HG02798 (cell line): ENCODE measurements at regions not wholly inside any gene's neighbourhood (a gene's known extent, or its start where the extent isn't known, plus 50 kb on each side); places are given as distances from the start of the nearest gene placed in this dataset.

ENCODE experiments used
- ATAC-seq: cut with Tn5 transposase; IDR thresholded peaks from one replicate; pipeline ENCODE4 v1.9.1; 2021; ENCODE audit warnings: mild to moderate bottlenecking; ENCODE audit not compliant: unreplicated experiment, poor library complexity

DNA sequence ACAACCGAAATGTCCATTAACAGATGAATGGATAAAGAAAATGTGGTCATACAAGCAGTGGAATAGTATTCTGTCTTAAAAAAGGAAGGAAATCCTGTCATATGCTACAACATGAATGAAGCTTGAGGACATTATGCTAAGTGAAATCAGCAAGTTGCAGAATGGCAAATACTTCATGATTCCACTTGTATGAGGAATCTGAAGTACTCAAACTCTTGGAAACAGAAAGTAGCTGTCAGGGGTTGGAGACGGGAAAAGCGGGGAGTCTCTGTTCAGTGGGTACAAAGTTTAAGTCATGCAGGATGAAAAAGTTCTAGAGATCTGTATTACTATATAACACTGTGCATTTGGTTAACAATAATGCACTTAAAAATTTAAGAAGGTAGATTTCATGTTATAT lies 209.0 kb upstream of the SIX2 start:
- ATAC-seq = no peak

DNA sequence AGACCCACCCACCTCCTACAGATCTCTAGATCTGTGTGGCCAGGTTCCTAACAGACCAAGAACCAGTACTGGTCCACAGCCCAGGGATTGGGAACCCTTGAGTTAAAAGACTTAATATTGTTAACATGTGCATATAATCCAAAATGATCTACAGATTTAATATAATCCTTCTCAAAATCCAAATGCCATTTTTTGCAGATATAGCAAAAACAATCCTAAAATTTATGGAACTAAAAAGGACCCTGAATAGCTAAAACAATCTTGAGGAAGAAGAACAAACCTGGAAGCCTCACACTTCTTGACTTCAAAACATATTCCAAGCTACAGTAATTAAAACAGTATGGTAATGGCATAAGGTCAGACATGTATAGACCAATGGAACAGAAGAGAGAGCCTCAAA lies 206.9 kb upstream of the SIX2 start:
- ATAC-seq = no peak

DNA sequence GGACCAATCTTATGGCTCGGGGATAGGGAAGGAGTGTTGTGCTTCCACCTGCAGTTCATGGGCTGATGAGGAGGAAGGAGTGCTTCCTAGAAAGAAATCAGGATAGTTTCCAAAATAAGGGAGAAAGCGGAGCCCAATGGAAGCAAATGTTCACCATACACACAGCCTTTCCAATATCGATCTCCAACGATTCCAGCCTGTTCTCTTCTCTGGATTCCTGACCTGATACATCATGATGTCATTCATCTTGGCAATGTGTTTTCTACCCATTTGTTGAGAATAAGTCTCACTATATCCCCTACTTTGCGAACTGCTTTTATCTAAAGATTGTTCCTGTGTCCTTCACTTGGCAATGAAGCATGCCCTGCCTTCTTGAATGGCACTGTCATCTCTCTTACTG lies 205.3 kb upstream of the SIX2 start:
- no peak for ATAC-seq

DNA sequence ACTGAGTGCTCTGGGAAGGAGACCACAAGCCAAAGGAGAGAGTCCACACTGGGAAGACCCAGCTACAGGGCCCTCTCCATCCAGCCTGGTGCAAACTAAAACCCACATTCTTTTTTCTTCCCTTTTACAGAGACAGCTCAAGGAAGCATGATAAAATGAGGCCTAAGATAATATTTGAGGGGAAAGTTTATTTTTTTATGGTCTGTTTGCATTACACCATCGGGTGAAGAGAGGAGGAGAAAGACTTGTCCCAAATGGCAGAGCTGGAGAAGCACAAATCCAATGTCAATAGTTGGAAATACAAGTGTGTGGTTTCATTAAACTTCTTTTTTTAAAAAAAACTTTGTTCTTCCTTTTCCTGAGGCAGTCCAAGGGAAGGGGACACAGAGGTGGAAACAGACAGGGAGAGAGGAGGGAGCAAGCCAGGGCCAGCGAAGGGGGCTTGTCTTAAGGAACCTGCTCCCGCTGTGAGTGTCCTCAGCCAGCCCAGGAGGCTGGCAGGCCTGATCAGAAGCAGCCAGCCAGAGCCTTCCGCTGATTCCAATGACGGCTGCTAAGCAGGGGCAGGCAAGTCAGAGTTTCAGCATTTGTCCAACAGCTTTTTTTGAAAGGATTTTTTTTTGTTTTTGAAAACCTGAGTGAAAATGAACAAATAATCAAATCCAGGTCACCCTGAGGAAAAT lies 203.8 kb upstream of the SIX2 start:
- ATAC-seq = no peak

DNA sequence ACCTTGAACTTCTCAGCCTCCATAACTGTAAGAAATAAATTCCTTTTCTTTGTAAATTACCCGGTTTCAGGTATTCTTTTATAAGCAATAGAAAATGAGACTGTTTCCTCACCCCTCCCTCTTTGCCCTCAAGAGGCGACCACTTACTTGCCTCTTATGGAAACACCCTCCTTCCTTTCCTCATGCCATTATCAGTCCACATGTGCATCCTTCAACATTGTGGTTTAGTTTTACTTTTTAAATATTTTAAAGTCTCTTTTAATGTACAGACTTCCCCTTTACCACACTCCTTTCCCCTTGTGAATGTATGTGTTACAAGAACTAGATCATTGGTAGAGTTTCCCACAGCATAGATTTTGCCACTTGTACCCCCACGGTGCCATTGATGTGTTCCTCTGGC lies 202.4 kb upstream of the SIX2 start:
- no peak for ATAC-seq

DNA sequence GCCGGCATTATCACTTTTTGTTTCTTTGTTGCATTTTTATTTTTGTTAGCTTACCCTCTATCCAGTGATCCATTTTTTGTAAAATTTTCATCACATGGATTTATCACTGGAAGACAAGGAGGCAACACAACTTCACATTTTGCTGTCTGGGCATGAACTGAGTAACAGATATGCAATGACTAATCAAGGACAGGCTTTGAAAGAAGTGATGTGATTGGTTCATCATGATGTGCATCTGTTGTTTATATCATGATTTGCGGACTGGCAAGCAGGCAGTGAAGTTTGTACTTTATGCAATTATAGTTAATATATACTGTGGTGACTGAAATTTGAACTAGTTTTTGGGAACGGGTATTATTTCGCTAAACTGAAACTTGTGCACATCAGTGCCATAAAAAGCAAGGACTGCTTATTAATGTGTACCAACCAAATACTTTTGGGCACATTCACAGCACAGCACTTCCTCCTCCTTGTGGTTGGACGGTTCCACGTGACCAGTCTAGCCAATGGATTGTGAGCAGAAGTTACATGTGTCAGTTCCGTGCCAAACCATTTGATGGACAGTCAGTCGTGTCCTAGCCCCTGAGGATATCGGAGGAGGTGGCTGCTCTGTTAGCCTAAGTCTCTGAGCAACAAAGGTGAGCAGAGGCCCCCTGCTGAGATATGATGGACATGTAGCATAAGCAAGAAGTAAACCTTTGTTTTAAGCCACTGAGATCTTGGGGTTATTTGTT lies 201.4 kb upstream of the SIX2 start:
- no peak for ATAC-seq

DNA sequence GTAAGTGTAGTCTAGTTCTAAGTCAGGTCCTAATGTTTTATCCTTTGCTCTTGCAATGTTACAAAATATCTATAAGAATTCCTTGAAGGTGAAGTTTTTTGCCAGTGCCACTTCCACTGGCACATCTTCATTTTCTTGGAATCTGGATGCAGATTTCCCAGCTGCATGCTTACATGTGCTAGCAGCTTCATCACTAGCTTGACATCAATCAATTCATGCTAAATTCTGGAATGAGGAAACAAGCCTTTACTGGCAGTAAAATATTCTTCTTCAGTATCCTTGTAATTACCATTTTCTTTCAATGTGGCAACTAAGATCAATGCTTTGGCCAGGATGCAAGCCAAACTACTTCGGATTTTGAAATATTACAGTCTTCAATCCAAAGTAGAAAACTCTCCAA lies 200.6 kb upstream of the SIX2 start:
- ATAC-seq = no peak

DNA sequence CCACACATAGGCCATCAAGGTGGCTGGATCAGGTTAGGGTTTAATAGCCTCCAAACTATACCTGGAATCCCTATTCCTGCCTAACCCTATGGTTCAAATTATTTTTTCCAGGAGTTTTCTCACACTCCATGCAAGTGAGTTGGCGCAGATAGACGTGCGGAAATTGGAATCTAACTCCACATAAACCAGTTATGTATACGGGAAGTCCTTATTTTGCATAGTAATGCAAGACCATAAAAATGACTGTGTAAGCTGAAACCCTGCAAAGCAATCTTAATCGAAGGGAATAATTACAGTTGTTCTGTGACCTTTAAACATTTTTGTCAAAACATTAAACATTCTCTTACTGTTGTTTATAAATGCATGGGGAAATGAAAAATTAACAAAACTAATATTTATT lies 200.1 kb upstream of the SIX2 start:
- ATAC-seq = no peak

DNA sequence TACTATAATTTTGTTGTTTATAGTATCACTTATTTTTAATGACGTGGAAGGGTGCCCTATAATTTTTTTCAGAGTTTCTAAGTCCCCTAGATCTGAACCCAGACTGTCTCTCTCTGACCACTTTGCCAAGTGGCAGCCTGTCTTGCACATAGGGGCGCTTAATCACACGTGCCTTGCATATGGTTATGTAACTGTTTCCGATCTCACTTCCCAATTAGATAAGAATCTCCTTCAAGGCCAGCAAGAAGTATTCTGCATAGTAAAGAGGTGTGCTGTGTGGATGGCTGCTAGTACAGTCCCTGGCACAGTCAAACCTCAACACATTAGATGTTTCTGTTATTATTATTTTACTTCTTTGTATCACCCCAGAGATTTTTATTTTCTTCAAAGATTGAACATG lies 197.8 kb upstream of the SIX2 start:
- no peak for ATAC-seq

DNA sequence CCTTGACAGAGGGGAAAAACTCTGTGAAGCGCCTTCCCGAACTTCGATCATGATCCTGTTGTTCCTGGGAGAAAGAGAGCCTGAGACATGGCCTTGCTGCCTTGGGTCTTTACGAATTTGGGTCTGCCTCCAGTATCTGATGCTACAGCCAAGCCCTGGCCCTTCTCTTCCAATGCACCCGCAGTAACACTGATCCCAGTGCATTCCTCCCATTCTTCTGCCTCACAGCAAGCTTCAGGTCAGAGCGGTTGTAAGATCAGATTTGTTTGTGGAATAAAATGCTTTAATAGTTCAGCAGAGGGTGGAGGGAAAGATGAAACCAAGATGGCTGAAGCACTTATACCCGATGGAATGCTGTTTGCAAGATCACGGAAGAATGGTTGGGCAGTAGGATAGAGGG lies 196.7 kb upstream of the SIX2 start:
- ATAC-seq = no peak

DNA sequence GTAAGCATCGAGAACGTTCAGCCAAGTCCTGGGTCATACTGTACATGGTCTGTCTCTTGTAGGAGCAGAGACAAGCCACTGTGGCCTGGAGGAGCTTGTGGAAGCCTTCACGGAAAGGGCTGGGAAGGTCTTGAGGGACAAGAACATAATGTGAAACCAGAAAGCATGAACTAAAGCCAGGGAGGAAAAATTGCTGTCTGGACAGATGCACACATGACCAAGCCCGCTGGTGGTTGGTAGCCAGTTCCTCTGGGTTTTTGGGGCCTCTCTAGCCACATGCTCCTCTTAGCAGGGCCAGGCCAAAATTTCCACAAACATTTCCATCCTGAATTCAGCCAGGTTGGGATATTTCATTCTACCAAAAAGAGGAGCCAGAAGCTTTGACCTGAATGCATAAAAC lies 196.2 kb upstream of the SIX2 start:
- ATAC-seq = no peak

DNA sequence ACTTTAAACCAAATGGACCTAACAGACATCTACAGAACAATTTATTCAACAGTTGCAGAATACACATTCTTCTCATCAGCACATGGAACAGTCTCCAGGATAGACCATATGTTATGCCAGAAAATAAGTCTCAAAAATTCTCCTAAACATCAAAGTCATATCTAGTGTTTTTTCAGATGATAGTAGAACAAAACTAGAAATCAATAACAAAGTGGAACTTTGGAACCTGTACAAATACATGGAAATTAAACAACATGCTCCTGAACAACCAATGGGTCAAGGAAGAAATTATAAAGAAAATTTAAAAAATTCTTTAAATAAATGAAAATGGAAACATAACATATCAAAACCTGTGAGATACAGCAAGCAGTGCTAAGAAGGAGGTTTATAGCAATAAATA lies 194.1 kb upstream of the SIX2 start:
- ATAC-seq = no peak

DNA sequence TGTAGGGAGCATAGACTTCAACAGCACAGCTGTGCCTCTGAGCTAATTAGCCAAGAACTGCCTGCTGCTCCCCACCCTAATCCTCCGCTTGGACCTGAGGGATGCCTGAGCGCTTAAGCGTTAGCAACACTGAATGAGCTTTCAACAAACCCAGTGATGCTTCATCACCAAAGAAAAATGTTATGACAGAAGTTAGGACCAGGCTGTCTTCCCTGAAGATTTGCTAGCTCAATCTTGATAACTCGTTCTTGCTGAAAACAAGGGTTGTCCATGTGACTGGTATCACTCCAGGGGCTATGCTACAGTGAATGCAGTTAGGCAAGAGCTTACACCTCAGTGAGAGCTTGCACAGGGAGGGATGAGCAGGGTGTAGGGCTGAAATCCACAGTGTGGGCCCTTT lies 190.7 kb upstream of the SIX2 start:
- ATAC-seq = no peak

DNA sequence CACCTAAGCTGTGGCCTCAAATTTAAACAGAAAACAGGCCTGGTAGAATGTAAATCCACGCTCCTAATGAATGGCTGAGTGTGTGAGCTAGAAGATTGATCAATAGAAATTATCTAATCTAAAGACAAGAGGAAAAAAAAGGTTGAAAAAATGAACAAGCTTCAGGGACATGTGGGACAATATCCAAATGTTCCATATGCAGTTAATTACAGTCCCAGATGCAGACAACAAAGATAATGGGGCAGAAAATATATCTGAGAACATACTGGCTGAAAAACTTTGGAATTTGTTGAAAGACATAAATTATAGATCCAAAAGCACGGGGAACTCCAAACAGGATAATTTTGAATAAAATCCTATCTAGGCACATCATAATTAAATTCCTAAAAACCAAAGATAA lies 186.7 kb upstream of the SIX2 start:
- ATAC-seq = no peak

DNA sequence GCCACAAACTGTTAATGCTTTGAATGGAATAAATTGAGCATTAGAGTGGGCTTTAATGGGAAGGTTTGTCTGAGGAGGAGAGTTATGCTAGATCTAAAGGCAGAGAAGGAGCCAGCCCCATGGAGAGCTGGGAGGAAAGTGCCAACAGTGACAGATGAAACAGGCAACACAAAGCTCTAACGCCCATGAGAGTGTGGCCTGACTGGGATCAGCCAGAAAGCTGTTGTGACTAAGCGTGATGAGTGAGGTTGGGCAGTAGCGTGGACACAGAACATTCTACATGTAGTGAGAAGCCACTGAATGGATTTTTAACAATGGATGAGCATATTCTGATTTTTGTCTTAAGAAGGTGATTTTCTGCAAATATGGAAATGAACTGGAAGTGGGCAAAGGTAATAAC lies 185.3 kb upstream of the SIX2 start:
- no peak for ATAC-seq

DNA sequence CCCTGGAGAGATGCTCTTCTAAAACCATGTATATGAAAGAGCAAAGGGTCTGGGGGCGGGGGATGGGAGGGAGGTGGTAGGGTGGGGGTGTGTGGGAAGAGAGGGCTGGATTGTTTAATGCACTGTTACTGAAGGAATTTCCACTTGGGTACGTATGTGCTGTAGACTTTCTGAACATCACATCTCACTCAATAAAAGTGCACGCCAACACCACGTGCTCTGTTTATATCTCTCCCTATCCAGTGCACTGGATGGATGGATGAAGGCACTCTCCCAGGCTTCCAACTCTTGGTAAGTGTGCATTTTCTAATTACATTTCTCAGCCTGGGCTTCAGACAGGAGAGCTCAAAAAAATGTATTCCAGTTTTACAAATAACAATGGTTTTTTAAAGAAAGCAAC lies 184.3 kb upstream of the SIX2 start:
- no peak for ATAC-seq

DNA sequence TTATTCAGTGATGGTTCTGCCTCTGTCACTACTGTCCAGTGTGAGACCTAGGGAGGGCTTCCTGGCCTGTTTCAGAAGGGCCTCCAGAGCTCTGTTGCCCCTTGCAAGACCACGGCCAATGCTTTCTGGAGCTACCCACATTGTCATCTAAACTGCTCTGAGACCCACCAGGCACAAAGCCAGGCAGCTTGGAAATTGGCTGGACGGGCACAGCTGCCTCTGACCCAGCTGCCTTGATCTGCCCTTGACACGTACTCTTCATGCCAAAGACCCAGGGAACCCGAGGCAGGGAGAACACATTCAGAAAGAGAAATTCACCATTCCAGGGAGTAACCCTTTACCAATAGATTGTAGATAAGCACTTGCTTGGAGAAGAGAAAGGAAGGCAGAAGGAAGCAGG lies 183.7 kb upstream of the SIX2 start:
- no peak for ATAC-seq

DNA sequence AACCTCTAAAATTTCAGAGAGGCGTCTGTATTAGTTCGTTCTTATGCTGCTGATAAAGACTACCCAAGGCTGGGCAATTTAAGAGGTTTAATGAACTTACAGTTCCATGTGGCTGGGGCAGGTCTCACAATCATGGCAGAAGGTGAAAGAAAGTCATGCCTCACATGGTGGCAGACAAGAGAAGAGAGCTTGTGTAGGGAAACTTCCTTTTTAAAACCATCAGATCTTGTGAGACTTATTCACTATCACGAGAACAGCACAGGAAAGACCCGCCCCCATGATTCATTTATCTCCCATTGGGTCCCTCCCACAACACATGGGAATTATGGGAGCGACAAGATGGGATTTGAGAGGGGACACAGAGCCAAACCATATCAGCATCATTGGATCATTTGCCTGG lies 183.2 kb upstream of the SIX2 start:
- no peak for ATAC-seq

DNA sequence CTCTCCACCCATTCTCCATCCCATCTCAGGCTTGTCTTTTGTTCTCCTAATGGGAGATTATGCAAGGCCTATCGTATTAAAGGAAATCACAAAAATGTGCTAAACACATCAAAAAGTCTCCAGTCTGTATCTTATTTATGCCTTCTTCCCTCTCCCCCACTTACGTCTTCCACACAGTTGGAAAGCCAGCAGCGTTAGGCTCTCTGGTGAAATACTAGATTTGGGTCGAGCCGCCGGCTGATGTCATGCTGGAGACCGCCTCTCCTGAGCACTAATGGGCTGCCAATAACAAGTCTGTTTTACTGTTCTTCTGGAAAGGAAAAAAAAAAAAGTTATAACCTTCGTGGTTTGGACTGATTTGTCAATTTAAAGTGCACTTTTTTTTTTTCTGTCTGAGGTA lies 182.7 kb upstream of the SIX2 start:
- no peak for ATAC-seq

DNA sequence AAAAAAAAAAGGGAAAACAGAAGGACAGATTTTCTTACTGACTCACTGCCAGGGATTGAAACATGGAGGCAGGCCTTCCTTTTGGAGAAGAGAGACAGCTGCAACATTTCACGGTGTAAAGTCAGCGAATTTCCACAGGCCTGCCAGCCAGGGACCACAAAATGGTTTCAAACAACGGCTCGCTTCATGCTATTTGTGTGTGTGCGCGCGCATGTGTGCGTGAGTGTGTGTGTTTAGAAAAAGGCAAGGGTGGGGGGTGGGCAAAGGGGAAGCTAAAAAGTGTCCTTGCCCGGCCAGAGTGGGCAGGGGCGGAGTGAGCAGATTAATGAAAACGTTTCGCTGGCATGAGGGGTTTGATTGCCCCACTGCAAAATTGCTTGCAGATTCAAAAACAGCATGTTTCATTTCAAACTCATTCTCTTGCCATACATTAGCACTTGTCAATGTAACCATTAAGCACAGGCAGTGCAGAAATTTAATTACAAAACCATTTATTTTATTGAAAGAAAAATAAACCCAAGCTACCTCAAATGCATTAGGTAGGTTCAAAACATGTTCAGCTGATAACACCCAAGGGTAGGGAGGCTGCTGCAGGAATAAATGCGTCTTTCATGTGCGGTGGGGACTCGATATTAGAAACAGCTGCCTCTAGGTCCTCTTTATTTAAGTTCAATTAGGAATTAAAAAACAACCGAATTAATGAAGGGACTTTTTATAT lies 182.1 kb upstream of the SIX2 start:
- ATAC-seq = no peak

DNA sequence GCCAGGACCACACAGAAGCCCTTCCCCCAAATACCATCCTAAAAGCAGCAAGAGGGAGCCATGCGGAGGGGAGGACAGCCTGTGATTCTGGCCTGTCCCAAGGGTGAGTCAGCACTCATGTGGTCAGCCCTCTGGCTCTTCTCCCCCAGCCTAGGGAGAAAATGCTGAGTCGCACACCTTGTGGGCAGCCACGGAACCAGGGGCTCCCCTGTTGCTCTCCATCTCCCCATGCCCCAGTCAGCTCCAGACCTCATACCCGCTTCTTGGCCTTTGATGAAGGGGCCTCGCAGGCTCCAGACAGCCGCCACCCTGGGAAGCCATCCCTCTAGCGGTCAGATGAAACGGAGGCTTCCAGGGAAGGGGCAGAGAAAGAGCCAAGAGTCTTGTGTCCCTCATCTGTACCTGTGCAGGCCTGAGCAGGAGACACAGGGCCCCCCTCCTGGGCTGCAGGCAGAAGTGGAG lies 181.3 kb upstream of the SIX2 start:
- no peak for ATAC-seq

DNA sequence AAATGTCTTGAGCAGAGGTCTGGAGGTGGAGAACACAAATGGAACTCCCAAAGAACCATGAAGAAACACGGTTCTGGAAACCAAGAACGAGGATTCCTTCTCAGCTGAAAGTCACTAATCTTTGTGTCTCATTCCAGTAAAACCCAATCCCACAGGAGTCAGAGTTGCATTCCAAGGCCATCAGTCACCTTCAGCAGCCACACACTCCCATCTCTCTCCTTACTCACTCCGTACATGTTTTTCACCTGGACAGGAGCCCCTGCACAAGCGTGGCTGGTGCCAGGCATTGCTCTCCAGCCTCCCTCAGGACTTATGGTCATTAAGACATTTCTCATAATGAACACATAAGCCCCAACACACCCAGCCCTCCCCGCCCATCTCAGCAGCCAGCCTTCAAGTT lies 175.4 kb upstream of the SIX2 start:
- no peak for ATAC-seq
